HL-60 (cell line): ENCODE measurements at regions not wholly inside any gene's neighbourhood (a gene's known extent, or its start where the extent isn't known, plus 50 kb on each side); places are given as distances from the start of the nearest gene placed in this dataset.

Experiments
- DNase-seq, 2 experiments: peaks; one replicate each; pipeline ENCODE4 v3.0.0-alpha.2; 2010 to 2020; ENCODE audit warnings: low read depth in 1 of 2, low spot score in 1 of 2
- H3K27ac ChIP-seq: fragments of 250-450 bp; sonication (Bioruptor Pico); replicated peaks from 2 replicates; pipeline ENCODE4 v1.5.1; 2020; ENCODE audit warnings: mild to moderate bottlenecking, moderate library complexity
- H3K27me3 ChIP-seq: fragments of 250-450 bp; sonication (Bioruptor Pico); 2 replicates; pipeline ENCODE4 v1.5.1; 2021; ENCODE audit warnings: mild to moderate bottlenecking, moderate library complexity; ENCODE audit not compliant: insufficient read depth, poor library complexity, severe bottlenecking
- H3K4me3 ChIP-seq: replicated peaks from 2 replicates; pipeline ENCODE4 v1.5.1; 2011; ENCODE audit warnings: mild to moderate bottlenecking, control low read depth, low read length; ENCODE audit not compliant: insufficient read depth
- CTCF ChIP-seq: IDR thresholded peaks from one replicate; pipeline ENCODE4 v1.5.1; 2011; ENCODE audit warnings: low read length, control low read depth, inconsistent platforms; ENCODE audit not compliant: insufficient read depth
- GABPA ChIP-seq: IDR thresholded peaks from 2 replicates; pipeline ENCODE4 v1.6.1; 2012; ENCODE audit warnings: low read depth
- POLR2AphosphoS5 ChIP-seq: IDR thresholded peaks from 2 replicates; pipeline ENCODE4 v1.6.1; 2012; ENCODE audit warnings: low read depth
- REST ChIP-seq: IDR thresholded peaks from 2 replicates; pipeline ENCODE4 v1.6.1; 2012; ENCODE audit warnings: low read depth; ENCODE audit not compliant: insufficient replicate concordance
- SPI1 ChIP-seq: IDR thresholded peaks from 2 replicates; pipeline ENCODE4 v1.6.1; 2012; ENCODE audit warnings: low read depth, mild to moderate bottlenecking, borderline replicate concordance

- DNase-seq = no peak
- Histone ChIP-seq H3K4me3 (no peak overlapping the region), H3K27ac (no peak overlapping the region), H3K27me3 (no peaks in the 10 kb centered on the region)
- TF ChIP-seq GABPA = no peak
- TF ChIP-seq POLR2AphosphoS5 = no peak
- TF ChIP-seq REST = no peak
- TF ChIP-seq SPI1 = no peak
- TF ChIP-seq CTCF = no peak
Measured at GRCh38 chr10:2022401-2022800, 285.1 kb upstream of the ADARB2 start.

- Histone ChIP-seq H3K4me3 (no peak overlapping the region), H3K27me3 (no peaks in the 10 kb centered on the region), H3K27ac (no peak overlapping the region)
- peak in 1 of 2 experiments; percentile 41 for DNase-seq
- TF ChIP-seq REST (no peak), CTCF (no peak), SPI1 (peak; percentile 48; the same call in 1 of the 2 replicates)
Measured at GRCh38 chr10:2020836-2021235, 283.5 kb upstream of the ADARB2 start.

GRCh38 chr10:2019803-2020202 is 282.5 kb upstream of the ADARB2 start:
- no peaks in the 10 kb centered on the region for H3K27me3 ChIP-seq
- H3K27ac ChIP-seq = no peak overlapping the region
- no peak for DNase-seq
- H3K4me3 ChIP-seq = no peak overlapping the region
- no peak for TF ChIP-seq POLR2AphosphoS5
- no peak for TF ChIP-seq SPI1
- no peak for TF ChIP-seq CTCF
- no peak for TF ChIP-seq REST
- no peak for TF ChIP-seq GABPA
